ENCODE measurements at regions not wholly inside any gene's neighbourhood (a gene's known extent, or its start where the extent isn't known, plus 50 kb on each side); places are given as distances from the start of the nearest gene placed in this dataset.

GRCh38 chr10:75294518-75294865, 58.7 kb upstream of the COMTD1 start:
- DNase-seq (ENCODE audit: low spot score), result no peak

GRCh38 chr10:75294031-75294437, 58.3 kb upstream of the COMTD1 start:
- DNase-seq (ENCODE audit: low spot score), result no peak

- DNase-seq (ENCODE audit: low spot score), result no peak
These were observed 57.7 kb upstream of the COMTD1 start for GRCh38 chr10:75293446-75293820.

DNA sequence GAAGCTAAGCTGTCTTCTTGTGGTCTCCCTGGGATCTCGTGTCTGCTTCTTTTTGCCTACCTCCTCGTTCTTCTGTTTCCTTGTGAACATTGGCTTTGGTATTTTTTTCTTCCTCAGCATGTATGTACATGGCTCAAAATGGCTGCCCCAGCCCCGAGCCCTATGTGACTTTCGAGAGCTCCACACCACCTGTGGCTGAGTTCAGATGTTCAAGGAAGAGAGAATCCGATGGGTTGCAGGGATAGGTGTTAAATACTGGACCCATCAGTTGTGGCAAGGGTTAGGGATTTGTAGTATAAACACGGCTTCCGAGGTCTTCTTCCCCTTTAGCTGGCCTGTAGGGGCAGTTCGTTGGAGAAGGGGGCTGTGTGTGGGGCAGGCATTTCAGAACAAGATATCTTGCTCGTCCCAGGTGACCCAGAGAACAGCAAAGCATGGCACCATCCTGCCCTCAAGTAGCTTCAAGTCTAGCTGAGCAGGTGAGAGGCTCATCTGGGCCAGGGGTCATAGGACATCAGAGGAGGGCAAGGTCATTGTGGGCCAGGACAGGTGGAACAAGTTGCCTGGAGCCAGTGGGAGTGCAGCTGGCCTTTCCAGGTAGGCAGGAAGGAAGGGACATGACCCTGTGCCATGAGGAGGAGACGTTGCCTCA, 57.2 kb upstream of the COMTD1 start:
- no peak for DNase-seq (ENCODE audit: low spot score)

GRCh38 chr10:75291805-75292204, 56.0 kb upstream of the COMTD1 start:
- DNase-seq (ENCODE audit: low spot score), result no peak

GRCh38 chr10:75288140-75288711, 52.5 kb upstream of the COMTD1 start:
- DNase-seq (ENCODE audit: low spot score), result no peak

- DNase-seq (ENCODE audit: low spot score), result no peak
These were observed 51.9 kb upstream of the COMTD1 start for GRCh38 chr10:75287697-75288096.

- DNase-seq (ENCODE audit: low spot score), result no peak
These were observed 51.1 kb upstream of the COMTD1 start for GRCh38 chr10:75286901-75287300.

Data from LoVo (cell line).